ENCODE measurements at regions not wholly inside any gene's neighbourhood (a gene's known extent, or its start where the extent isn't known, plus 50 kb on each side); places are given as distances from the start of the nearest gene placed in this dataset.

GRCh38 chr3:72334681-72335457 is 513.4 kb downstream of the SHQ1 start:
- no peak for DNase-seq (ENCODE audit: low read depth)

GRCh38 chr3:72332689-72333088 is 515.6 kb downstream of the SHQ1 start:
- no peak for DNase-seq (ENCODE audit: low read depth)

- no peak for DNase-seq (ENCODE audit: low read depth)
These were observed 516.2 kb downstream of the SHQ1 start for GRCh38 chr3:72332036-72332435.

- no peak for DNase-seq (ENCODE audit: low read depth)
These were observed 517.2 kb downstream of the SHQ1 start for GRCh38 chr3:72331076-72331475.

- no peak for DNase-seq (ENCODE audit: low read depth)
These were observed 518.9 kb downstream of the SHQ1 start for GRCh38 chr3:72329354-72329753.

- no peak for DNase-seq (ENCODE audit: low read depth)
These were observed 519.4 kb downstream of the SHQ1 start for GRCh38 chr3:72328755-72329277.

GRCh38 chr3:72327008-72327407 is 521.2 kb downstream of the SHQ1 start:
- no peak for DNase-seq (ENCODE audit: low read depth)

GRCh38 chr3:72324253-72324811 is 523.9 kb downstream of the SHQ1 start:
- no peak for DNase-seq (ENCODE audit: low read depth)

- no peak for DNase-seq (ENCODE audit: low read depth)
These were observed 524.5 kb downstream of the SHQ1 start for GRCh38 chr3:72323773-72324172.

GRCh38 chr3:72322264-72322976 is 525.8 kb downstream of the SHQ1 start:
- DNase-seq (ENCODE audit: low read depth) = no peak

- DNase-seq (ENCODE audit: low read depth) = no peak
These were observed 527.3 kb downstream of the SHQ1 start for GRCh38 chr3:72320955-72321303.

- DNase-seq (ENCODE audit: low read depth) = no peak
These were observed 527.9 kb downstream of the SHQ1 start for GRCh38 chr3:72320095-72320954.

- peak; percentile 58 for DNase-seq (ENCODE audit: low read depth)
These were observed 528.8 kb downstream of the SHQ1 start for GRCh38 chr3:72319194-72320094.

GRCh38 chr3:72318504-72319193 is 529.6 kb downstream of the SHQ1 start:
- DNase-seq (ENCODE audit: low read depth) = no peak

- DNase-seq (ENCODE audit: low read depth) = no peak
These were observed 530.8 kb downstream of the SHQ1 start for GRCh38 chr3:72317491-72317890.

- no peak for DNase-seq (ENCODE audit: low read depth)
These were observed 531.6 kb downstream of the SHQ1 start for GRCh38 chr3:72316501-72317279.

GRCh38 chr3:72313308-72313707 is 528.4 kb upstream of the PROK2 start:
- DNase-seq (ENCODE audit: low read depth) = no peak

- no peak for DNase-seq (ENCODE audit: low read depth)
These were observed 527.4 kb upstream of the PROK2 start for GRCh38 chr3:72312339-72312738.

GRCh38 chr3:72311425-72311824 is 526.5 kb upstream of the PROK2 start:
- no peak for DNase-seq (ENCODE audit: low read depth)

Measured in HT1080 (cell line).